ENCODE measurements at regions not wholly inside any gene's neighbourhood (a gene's known extent, or its start where the extent isn't known, plus 50 kb on each side); places are given as distances from the start of the nearest gene placed in this dataset.

GRCh38 chr7:12766416-12766815 is 79.0 kb downstream of the ARL4A start:
- no peak for TF ChIP-seq REST (IDR thresholded peaks at IDR 0.05)
- TF ChIP-seq MAX (IDR thresholded peaks at IDR 0.05) = no peak
- TF ChIP-seq CTCF (IDR thresholded peaks at IDR 0.05; ENCODE audit: low read depth, low read length, missing input control) = no peak
- TF ChIP-seq YY1 (IDR thresholded peaks at IDR 0.05) = no peak
- no peak for TF ChIP-seq GABPA (IDR thresholded peaks at IDR 0.05 in 1 of 2, conservative IDR thresholded peaks at IDR 0.05 in 1 of 2)
- no peak for TF ChIP-seq ATF3 (IDR thresholded peaks at IDR 0.05)
- TF ChIP-seq SP1 (IDR thresholded peaks at IDR 0.05) = no peak
- TF ChIP-seq ZBTB33 (IDR thresholded peaks at IDR 0.05) = no peak
- no peak for TF ChIP-seq FOXA1 (IDR thresholded peaks at IDR 0.05)
- no peak for TF ChIP-seq EGR1 (IDR thresholded peaks at IDR 0.05; ENCODE audit: low read depth in 2 of 2)

All from liver (tissue), 3 donors.